ENCODE measurements at regions not wholly inside any gene's neighbourhood (a gene's known extent, or its start where the extent isn't known, plus 50 kb on each side); places are given as distances from the start of the nearest gene placed in this dataset.

DNA sequence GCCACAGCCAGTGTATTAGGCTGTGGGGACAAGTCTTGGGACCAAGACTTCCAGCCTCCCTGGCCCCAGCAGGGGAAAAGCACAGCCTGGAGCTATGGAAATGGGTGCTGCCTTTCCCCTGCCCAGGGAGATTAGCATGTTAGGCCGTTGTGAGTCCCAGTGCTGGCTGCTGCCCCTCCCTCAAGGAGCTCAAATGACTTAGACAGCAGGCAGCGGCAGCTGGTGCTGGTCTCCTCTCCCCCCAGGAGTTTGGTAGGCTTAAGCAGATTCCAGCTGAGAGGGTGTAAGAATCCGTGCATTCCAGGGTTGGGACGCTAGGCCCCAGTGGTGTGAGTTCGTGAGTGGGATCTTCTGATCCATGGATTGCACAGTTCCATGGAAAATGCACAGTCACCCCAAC lies 301.5 kb upstream of the PHF14 start:
- TF ChIP-seq SMAD4 (CRISPR knock-in tag; IDR thresholded peaks at IDR 0.05) = no peak
- TF ChIP-seq, protein P1, sequence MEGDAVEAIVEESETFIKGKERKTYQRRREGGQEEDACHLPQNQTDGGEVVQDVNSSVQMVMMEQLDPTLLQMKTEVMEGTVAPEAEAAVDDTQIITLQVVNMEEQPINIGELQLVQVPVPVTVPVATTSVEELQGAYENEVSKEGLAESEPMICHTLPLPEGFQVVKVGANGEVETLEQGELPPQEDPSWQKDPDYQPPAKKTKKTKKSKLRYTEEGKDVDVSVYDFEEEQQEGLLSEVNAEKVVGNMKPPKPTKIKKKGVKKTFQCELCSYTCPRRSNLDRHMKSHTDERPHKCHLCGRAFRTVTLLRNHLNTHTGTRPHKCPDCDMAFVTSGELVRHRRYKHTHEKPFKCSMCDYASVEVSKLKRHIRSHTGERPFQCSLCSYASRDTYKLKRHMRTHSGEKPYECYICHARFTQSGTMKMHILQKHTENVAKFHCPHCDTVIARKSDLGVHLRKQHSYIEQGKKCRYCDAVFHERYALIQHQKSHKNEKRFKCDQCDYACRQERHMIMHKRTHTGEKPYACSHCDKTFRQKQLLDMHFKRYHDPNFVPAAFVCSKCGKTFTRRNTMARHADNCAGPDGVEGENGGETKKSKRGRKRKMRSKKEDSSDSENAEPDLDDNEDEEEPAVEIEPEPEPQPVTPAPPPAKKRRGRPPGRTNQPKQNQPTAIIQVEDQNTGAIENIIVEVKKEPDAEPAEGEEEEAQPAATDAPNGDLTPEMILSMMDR (IDR thresholded peaks at IDR 0.05) = no peak
- no peak for TF ChIP-seq ZNF232 (CRISPR knock-in tag; IDR thresholded peaks at IDR 0.05)
- TF ChIP-seq NR2C2 (CRISPR knock-in tag; IDR thresholded peaks at IDR 0.05) = no peak
- no peak for TF ChIP-seq IRF2 (CRISPR knock-in tag; IDR thresholded peaks at IDR 0.05; ENCODE audit: borderline replicate concordance, low read depth)
- no peak for TF ChIP-seq MYBL2 (CRISPR knock-in tag; IDR thresholded peaks at IDR 0.05)
- TF ChIP-seq, protein P2, sequence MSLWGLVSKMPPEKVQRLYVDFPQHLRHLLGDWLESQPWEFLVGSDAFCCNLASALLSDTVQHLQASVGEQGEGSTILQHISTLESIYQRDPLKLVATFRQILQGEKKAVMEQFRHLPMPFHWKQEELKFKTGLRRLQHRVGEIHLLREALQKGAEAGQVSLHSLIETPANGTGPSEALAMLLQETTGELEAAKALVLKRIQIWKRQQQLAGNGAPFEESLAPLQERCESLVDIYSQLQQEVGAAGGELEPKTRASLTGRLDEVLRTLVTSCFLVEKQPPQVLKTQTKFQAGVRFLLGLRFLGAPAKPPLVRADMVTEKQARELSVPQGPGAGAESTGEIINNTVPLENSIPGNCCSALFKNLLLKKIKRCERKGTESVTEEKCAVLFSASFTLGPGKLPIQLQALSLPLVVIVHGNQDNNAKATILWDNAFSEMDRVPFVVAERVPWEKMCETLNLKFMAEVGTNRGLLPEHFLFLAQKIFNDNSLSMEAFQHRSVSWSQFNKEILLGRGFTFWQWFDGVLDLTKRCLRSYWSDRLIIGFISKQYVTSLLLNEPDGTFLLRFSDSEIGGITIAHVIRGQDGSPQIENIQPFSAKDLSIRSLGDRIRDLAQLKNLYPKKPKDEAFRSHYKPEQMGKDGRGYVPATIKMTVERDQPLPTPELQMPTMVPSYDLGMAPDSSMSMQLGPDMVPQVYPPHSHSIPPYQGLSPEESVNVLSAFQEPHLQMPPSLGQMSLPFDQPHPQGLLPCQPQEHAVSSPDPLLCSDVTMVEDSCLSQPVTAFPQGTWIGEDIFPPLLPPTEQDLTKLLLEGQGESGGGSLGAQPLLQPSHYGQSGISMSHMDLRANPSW (CRISPR knock-in tag; conservative IDR thresholded peaks at IDR 0.05; ENCODE audit: low read depth) = no peak
- no peak for TF ChIP-seq ZNF219 (CRISPR knock-in tag; IDR thresholded peaks at IDR 0.05; ENCODE audit: borderline replicate concordance)
- TF ChIP-seq, protein P3, sequence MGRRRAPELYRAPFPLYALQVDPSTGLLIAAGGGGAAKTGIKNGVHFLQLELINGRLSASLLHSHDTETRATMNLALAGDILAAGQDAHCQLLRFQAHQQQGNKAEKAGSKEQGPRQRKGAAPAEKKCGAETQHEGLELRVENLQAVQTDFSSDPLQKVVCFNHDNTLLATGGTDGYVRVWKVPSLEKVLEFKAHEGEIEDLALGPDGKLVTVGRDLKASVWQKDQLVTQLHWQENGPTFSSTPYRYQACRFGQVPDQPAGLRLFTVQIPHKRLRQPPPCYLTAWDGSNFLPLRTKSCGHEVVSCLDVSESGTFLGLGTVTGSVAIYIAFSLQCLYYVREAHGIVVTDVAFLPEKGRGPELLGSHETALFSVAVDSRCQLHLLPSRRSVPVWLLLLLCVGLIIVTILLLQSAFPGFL (CRISPR knock-in tag; IDR thresholded peaks at IDR 0.05; ENCODE audit: borderline replicate concordance) = no peak
- TF ChIP-seq, protein P4, sequence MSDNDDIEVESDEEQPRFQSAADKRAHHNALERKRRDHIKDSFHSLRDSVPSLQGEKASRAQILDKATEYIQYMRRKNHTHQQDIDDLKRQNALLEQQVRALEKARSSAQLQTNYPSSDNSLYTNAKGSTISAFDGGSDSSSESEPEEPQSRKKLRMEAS (CRISPR knock-in tag; IDR thresholded peaks at IDR 0.05) = no peak
- TF ChIP-seq TCF7 (CRISPR knock-in tag; IDR thresholded peaks at IDR 0.05; ENCODE audit: low read depth) = no peak

Measured in WTC11 (cell line).